Kasumi-1 (cell line): ENCODE measurements at regions not wholly inside any gene's neighbourhood (a gene's known extent, or its start where the extent isn't known, plus 50 kb on each side); places are given as distances from the start of the nearest gene placed in this dataset.
"Not testable (repeated sequence)": the region's sequence is repeated elsewhere in the genome, so short reads cannot be mapped to it uniquely, and the experiment has no call there.

Source experiments
- DNase-seq, 2 experiments: peaks; one replicate each; lab custom pipeline; 2025; lab: John Stamatoyannopoulos, UW

DNA sequence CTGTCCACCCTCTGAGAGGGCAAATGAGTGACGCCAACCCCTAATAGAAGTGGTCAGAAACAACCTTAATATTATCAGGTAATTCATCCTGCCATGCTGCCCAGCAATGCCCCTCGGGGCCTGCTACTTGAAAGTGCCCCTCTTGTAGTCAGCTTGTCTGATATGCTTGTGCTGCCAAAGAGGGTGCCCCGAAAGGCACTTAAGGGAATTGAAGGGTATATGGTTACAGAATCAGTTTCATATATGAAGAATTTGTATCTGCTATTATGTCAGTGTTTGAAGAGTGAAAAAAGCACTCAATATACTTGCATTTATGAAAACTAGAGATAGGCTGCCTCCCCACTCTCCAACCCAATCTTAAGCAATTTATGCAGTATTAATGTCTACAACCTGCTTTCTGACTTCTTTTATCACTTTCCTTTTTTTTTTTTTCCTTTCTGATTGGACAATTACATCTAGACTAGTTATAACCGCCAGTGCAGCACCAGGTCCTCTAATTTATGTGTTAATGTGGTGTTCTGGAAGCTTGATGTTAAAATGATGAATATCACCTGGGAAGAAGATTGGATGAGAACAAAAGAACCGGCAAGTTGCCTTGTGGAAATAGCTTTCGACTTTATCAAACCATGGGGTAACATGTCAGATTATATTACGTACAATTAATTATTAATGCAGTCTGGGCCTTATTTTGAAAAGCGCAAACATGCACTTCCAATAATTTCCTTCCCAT, 646.9 kb upstream of the ACVR2A start:
- no peak for DNase-seq

DNA sequence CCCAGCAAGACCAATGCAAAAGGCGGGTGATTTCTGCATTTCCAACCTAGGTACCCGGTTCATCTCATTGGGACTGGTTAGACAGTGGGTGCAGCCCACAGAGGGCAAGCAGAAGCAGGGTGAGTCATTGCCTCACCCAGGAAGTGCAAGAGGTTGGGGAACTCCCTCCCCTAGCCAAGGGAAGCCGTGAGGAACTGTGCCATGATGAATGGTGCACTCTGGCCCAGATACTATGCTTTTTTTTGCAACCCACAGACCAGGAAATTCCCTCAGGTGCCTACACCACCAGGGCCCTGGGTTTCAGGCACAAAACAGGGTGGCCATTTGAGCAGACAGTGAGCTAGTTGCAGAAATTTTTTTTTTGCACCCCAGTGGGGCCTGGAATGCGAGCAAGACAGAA, 662.6 kb upstream of the ACVR2A start:
- no peak for DNase-seq

DNA sequence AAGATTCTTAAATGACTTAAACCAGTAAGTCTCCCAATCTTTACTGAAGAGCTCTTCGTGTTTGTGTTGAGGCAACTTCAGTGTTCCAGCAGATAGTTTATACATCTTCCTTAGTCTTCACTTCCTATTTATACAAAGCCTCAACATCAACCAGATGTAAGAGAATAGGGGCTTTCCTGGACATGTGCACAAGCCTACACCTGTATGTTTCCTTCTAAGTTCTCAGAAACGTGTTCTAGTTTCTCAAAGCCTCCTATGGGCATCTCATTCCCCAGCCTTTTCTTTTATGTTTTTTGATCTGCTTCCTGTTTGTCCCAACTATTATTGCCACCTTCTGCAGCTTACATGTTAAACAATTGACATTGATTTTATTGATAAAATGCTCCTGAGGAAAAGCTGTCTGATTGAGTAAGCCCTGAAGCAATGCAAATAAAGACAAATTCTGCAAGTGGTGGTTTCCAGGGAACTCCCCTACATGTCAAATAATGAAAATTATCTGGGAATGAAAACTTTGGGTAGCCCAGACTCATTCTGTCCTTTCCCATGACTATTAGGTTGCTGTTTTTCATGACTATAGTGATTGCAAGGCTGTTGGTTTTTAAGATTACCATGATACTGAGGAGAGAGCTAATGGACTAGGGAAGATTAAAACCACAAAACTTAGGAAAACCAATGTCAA, 663.3 kb upstream of the ACVR2A start:
- no peak for DNase-seq

DNA sequence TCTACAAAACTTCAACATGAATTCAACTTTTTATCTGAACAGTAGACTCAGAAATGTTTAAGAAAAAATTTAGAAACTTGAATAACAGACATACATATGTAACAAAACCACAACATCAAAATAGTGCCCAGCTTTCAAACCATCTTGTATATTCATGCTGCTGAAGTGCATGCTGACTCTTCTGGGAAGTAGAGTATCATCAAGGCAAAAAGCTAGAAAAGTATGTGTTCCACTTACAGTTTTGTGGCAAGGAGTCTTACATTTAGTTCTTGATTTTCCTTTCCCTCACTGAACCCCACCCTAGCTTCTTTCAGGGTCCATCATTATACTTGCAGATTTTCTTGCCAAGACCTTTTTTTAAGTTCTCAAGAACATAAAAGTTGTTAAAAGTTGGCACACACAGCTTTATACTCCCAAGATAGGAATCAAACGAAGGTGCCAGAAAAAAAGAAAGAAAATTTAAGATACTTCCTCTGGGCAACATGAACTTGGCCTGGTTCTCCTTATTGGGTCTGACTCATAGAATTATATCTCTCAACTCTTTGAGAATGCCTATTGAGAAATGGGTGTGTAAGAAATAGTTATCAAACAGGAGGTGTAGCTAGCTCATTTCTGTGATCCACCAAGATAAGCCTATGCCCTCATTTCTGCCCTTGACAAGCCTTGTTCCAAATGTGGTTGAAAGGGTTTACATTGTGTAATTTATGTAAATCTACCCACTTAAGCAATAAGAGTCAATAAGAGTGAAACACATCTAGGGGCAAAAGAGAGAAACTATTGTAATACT, 667.6 kb upstream of the ACVR2A start:
- no peak for DNase-seq

DNA sequence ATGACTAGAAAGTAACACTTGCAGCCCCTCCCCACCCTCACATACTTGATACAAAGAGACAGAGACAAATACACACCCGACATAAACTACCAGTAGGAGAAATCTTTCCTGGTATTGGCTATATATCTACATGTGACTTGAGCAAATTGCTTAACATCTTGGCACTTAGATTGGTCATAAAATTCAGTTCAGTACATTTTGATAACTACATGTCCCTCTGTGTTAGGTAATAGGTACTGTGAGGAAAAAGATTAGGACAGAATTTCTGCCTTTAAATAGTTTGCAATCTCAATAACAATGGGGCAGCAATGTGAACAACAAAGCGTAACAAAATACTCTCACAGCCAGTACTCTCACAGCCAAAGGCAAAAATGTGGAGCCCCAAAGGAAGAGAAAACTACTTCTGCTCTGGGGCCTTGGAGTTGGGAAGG, 670.0 kb upstream of the ACVR2A start:
- no peak for DNase-seq

DNA sequence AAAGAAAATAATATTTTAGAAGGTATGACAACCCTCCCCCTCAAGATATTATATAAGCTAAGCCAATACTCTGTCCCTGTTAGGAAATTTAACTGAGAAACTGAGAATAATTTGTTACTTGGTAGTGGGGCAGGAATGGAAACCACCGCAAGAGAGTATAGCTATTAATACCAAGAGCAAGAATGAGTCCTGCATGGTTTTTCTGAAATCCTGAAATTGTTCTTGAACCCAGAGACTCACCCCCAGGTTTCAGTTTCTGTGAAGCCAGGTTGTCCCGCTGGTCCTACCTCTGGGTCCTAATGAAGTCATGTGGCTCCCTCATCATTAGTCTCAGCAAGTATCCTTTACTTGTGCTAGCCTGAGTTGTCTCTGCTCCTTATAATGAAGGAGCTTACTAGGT, 671.0 kb upstream of the ACVR2A start:
- DNase-seq = no peak

DNA sequence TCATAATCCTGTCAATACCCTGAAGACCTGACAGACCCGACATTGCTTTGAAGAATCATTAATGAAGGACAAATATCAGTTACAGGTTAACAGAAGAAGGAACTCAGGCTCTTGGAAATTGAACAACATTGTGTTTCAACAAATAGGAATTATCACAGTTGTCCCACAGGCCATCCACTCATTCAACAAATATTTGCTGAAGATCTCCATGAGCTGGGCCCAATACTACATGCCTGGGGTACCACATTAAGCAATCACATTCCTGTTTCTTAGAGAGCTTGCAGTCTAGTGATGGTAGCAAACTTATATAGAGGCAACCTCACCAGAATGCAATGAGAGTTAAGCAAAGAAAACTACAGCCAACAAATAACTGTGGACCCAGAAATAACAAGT, 671.6 kb upstream of the ACVR2A start:
- DNase-seq = no peak

DNA sequence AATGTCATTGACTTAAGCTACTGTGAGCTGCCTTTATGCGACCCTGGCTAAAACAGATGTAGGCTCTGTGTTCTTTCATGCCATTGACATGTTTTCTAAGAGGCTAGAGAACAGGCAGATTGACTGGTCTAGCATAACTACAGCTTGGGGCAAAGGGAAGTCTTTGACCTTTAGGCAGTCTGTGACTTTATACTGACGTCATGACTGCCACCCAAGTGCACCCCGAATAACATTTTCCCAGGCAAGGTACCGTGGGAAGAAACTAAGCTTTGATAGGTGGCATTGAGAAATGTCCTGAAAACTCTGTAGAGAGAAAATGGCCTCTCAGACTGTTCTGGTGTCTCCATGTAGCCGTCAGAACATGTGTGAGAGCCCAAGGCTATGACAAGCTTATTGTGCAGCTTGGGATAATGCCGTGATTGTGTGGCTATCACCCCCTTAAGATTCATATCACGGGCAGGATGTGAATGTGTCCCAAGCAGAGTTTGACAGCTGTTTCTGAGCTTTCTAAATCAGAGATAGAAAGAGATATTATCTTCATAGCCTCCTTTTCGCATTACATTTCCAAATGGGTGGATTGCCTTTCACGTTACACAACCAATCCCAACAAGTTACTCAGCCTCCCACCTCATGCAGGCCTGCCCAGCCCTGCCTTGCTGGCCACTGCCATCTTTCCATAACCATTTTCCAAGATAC, 672.2 kb upstream of the ACVR2A start:
- no peak for DNase-seq

DNA sequence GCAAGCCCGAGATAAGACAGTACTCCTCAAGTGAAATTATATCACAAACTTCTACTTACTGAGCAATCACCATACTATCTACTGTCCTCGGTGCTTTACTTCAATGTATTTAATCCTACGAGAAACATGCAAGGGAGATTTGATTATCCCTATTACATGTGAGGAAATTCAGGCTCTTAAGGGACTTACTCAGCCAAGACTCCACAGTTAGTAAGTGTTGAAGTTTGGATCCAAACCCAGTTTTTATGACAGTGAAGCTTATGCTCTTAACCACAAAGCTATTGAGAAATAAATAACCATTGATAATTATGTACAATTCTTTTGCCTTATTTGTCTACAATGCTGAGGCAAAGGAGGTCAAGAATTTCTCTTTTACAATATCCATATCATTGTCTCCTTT, 672.9 kb upstream of the ACVR2A start:
- no peak for DNase-seq

DNA sequence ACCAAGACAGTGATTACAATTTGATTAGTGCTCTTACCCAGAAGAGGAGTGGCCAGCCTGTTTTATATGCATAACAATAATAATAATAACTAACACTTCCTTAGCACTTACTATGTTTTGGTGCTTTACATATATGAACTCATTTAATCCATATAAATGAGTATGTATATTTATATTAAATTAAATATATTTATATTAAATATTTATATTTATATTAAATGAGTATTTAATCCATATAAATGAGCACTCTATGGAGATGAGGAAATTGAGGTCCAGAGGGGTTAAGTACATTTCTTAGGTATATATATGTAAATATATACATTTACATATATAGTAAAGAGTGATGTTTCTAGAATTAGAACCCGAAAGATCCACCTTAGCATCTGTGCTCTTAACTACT, 673.9 kb upstream of the ACVR2A start:
- no peak for DNase-seq

DNA sequence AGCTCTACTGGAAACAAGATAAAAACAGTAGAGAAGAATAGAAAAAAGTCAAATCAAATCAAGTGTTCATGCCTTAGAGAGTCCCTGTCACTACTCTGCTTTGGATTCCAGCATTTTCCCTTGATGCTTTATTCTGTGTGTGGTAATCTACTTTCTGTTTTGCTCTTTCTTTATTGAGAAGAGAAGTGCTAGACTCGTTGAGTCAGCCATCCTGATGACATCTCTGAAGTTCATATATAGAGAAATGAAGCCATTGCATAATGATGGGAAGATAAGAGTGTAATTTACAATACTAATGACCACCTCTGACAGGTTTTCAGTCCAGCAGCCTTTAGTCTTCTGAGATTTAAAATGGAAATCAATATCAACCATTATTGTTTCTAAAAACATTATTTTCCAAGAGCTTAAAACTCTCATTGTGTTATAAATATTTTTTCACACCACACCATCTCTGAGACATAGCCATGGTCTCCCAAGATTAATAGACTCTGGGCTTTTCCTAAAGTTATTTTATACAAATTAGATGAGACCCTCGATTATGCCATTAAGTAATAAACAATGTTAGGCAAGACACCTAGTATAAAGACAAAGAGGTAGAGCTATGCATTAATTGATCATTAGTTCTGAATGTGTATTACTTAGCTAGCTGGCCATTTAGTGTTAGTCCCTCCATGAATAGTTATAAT, 679.0 kb upstream of the ACVR2A start:
- DNase-seq = no peak

DNA sequence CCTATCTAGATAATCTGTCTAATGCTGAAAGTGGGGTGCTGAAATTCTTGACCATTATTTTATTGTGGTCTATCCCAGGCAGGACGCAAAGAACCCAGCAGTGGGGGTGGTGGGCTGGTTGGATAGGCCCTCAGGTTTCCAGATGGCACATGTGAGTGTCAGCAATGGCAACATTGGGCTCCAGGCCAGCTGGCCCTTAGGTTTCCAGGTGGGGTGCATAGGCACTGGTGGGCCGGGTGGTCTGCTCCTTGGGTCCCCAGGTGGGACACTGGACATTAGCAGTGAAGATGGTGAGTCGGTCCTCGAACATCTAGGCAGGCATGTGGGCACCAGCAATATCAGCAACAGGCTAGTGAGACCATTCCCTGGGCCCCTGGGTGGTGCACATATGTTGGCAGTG, 680.3 kb upstream of the ACVR2A start:
- no peak for DNase-seq

DNA sequence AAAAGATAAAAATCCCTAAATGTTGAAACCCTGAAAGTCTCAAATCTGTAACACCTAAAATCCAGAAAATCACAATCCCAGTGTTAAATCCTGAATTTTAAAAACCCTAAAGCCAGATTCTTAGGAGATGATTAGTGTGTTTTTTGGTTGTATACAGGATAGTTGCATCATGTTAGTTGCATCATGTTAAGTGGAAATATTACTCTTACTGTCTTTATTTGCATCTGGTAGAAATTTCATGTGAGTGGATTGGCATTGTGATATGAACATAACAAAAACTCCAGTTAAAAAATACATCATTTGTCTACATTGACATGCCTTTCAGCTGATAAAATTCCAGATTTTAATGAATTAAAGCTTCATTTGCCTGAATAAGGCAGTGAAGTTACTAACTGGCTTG, 683.1 kb upstream of the ACVR2A start:
- DNase-seq = no peak

DNA sequence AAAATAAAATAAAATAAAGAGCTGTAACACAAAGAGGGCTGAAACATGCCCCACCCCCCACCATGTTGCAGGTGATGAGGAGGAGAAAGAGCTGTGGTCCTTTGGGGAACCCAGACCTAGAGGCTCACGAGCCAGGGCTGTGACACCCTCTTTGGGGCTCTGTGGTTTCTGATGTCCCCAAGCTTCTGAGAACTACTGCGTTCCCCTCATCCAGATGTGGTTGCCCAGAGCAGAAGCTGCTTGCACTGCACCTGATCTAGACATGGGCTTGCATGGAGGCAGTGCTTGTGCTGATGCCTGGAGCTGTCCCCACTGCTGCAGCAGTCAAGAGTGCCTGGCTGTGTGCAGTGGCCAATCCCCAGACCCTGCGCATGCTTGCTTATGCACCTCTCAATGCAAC, 687.9 kb upstream of the ACVR2A start:
- no peak for DNase-seq

DNA sequence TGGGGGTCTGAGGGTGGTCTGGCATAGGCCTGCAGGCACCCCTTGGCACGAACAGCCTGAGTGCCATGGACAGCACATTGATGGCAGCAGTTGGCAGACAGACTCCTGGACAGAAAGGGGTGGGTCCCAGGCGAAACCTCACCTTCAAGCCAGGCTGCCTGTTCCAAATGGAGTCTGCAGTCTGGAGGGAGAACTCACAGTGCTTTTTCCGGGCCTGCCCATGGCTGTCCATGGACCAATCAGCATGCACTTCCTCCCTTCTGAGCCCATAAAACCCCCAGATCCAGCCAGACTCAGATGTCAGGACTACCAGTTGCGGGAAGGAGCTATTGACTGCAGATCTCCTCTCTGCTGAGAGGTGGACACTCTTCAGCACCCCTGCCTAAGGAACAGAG, 694.6 kb upstream of the ACVR2A start:
- no peak for DNase-seq

DNA sequence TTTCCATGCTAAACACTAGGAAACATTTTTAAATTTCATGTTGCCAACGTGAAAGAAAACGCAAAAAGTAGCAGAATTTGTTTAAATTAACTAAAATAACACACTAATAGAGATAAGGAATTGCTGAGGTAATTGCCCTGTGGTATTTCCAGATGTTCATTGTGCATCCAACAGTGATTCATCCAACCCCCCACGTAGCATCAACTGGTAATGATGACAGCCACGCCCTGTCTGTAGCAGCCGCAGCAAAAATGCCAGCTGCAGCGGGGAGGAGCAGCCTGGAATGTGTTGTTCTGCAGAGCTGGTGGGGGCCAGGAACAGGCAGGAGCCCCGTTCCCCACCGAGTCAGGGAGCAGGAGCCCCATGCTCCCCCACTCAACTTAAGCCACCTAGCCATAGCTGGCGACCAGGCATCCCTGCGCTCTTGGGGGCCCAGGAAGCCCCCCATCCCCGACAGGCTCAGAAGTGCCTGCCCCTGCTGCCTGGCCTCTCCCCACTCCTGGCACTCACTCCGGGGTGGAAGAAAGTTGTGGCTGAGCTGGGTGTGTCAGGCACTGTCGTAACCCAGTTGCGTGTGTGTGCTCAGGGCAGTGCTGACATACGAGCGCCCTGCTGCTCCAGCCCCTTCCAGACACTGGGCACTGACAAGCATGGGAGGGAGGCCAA, 695.1 kb upstream of the ACVR2A start:
- DNase-seq = no peak

DNA sequence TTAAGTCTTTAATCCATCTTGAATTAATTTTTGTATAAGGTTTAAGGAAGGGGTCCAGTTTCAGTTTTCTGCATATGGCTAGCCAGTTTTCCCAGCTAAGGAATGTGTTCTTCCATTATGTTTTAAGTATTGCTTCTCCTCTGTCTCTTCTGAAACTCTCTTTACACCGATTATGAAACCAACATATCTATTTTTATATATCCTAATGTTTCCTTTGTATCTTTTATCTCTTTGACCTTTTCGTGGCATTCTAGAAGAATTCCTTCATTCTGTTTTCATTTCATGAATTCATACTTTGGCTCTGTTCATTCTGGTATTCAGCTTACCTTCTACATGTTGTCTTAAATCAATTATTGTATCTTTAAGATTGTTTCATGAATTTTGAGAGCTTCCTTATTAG, 697.0 kb upstream of the ACVR2A start:
- DNase-seq = no peak

DNA sequence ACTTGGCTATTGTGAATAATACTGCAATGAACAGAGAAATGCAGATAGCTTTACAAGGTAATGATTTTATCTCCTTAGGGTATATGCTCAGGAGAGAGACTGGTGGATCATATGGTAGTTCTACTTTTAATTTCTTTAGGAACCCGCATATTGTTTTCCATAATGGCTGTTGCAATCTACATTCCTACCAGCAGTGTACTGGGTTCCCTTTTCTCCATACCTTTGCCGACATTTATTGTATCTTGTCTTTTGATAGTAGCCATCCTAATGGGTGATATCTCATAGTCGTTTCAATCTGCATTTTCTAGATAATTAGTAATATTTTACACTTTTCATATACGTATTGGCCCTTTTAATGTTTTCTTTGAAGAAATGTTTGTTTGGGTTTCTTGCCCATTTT, 702.9 kb upstream of the ACVR2A start:
- DNase-seq = no peak

DNA sequence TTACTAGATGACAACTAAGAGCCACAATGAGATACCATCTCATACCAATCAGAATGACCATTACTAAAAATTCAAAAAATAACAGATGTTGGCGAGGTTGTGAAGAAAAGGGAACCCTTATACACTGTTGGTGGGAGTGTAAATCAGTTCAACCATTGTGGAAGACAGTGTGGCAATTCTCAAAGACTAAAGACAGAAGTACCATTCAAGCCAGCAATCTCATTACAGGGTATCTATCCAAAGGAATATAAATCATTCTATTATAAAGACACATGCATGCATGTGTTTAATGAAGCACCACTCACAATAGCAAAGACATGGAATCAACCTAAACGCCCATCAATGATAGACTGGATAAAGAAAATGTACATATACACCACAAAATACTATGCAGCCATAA, 705.1 kb upstream of the ACVR2A start:
- not testable (repeated sequence) for DNase-seq

DNA sequence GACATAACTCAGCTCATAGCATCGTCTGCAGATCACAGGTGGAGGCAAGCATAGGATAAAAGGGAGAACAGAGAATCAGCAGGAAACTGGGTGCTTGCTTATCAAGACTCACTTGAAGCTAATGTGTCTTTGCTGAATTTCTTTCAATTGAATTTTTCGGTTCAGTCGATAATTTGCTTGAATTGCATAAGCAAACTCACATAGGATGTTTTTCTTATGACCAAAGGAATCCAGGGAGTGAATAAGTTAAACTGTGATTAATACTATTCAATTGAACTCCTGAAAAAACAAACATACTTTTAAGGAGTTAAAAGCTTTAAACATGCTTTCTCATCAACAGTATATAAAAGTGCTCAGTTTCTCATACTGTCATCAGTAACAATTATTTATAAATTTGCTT, 707.1 kb upstream of the ACVR2A start:
- no peak for DNase-seq

DNA sequence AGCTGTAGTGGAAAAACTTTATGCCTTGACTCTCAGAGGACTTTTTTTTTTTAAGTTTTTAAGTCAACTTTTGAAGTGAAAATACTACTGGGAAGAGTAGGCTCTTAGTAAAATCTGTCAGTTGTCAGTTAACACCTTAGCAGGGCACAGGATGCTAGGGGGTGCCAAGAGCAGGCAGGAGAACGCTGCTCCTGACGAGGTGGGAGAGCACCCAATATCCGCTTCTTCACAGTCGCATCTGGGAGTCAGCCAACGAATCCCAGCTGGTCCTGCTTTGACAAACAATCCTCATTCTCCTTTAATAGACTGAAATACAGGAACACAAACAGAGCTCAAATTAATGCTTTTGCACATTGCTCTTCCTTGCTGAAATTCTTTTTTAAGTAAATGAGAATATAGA, 709.5 kb upstream of the ACVR2A start:
- no peak for DNase-seq
